Fibroblast of lung (primary cell): ENCODE measurements at regions not wholly inside any gene's neighbourhood (a gene's known extent, or its start where the extent isn't known, plus 50 kb on each side); places are given as distances from the start of the nearest gene placed in this dataset.

ENCODE experiments used
- EZH2 ChIP-seq: IDR thresholded peaks from 2 replicates; pipeline ENCODE4 v1.5.1; 2012; ENCODE audit warnings: low read length, control low read depth, mild to moderate bottlenecking; ENCODE audit errors: missing control alignments
- TF ChIP-seq, protein P1 (sequence below), 2 donors: IDR thresholded peaks in 1 of 2; conservative IDR thresholded peaks in 1 of 2; 1 replicate in 1 of 2; 2 replicates in 1 of 2; pipeline ENCODE4 v1.5.1; 2011 to 2012; ENCODE audit warnings: low read length in 2 of 2, control low read depth in 1 of 2, inconsistent platforms in 1 of 2, low read depth in 1 of 2, mild to moderate bottlenecking in 1 of 2

GRCh38 chr10:59003203-59003602, 173.2 kb upstream of the PHYHIPL start:
- TF ChIP-seq, protein P1, sequence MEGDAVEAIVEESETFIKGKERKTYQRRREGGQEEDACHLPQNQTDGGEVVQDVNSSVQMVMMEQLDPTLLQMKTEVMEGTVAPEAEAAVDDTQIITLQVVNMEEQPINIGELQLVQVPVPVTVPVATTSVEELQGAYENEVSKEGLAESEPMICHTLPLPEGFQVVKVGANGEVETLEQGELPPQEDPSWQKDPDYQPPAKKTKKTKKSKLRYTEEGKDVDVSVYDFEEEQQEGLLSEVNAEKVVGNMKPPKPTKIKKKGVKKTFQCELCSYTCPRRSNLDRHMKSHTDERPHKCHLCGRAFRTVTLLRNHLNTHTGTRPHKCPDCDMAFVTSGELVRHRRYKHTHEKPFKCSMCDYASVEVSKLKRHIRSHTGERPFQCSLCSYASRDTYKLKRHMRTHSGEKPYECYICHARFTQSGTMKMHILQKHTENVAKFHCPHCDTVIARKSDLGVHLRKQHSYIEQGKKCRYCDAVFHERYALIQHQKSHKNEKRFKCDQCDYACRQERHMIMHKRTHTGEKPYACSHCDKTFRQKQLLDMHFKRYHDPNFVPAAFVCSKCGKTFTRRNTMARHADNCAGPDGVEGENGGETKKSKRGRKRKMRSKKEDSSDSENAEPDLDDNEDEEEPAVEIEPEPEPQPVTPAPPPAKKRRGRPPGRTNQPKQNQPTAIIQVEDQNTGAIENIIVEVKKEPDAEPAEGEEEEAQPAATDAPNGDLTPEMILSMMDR (conservative IDR thresholded peaks at IDR 0.05 in 1 of 2, IDR thresholded peaks at IDR 0.05 in 1 of 2; ENCODE audit: low read depth in 1 of 2, low read length in 2 of 2): no peak
- no peak for TF ChIP-seq EZH2
